NCI-H2029 (cell line): ENCODE measurements at regions not wholly inside any gene's neighbourhood (a gene's known extent, or its start where the extent isn't known, plus 50 kb on each side); places are given as distances from the start of the nearest gene placed in this dataset.
"Not testable (repeated sequence)": the region's sequence is repeated elsewhere in the genome, so short reads cannot be mapped to it uniquely, and the experiment has no call there.

Source experiments
- DNase-seq: peaks from one replicate; lab custom pipeline; 2025; lab: John Stamatoyannopoulos, UW

- DNase-seq, result no peak
Observed at GRCh38 chr9:96131825-96132224, 170.2 kb downstream of the HSD17B3 start.

DNA sequence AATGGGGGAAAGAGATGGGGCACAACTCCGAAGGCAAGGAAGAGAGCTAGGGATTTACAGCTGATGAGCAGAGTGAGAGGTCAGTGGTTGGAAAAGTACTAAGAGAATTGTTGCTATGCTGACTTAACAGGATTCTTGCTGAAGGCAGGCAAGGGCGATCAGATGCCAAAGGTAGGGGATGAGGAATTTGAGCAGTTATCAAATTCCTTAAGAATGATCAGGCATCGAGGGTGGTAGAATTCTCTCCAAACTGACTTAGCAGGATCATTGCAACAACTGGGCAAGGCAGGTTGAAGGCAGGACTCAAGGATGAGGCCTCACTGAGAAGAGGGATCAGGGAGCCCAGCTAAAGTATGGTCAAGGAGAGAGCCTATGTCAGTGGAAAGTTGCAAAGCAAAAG lies 171.0 kb downstream of the HSD17B3 start:
- DNase-seq, result no peak

- DNase-seq, result no peak
Observed at GRCh38 chr9:96129747-96130146, 172.2 kb downstream of the HSD17B3 start.

DNA sequence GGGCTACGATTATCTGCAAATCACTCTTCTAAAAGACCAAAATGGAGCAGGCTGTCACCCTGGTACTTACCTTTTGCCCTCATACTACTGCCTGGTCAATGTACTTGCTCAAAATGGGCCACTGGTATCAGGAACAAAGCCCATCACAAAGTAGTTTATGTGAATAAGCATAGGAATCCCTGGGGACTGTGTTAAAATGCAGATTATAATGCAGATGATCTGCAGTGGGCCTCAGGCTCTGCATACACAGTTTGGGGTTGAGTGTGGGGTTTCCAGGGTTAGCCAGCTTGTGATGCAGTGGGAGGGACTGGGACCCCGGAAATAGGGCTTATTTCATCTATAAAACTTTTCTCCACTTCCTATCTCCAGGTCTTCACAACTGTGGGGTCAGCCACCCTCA lies 173.1 kb downstream of the HSD17B3 start:
- no peak for DNase-seq

GRCh38 chr9:96126321-96126881 lies 175.6 kb downstream of the HSD17B3 start:
- no peak for DNase-seq

- no peak for DNase-seq
Observed at GRCh38 chr9:96125624-96126023, 176.4 kb downstream of the HSD17B3 start.

GRCh38 chr9:96122751-96123150 lies 179.2 kb downstream of the HSD17B3 start:
- DNase-seq, result no peak

DNA sequence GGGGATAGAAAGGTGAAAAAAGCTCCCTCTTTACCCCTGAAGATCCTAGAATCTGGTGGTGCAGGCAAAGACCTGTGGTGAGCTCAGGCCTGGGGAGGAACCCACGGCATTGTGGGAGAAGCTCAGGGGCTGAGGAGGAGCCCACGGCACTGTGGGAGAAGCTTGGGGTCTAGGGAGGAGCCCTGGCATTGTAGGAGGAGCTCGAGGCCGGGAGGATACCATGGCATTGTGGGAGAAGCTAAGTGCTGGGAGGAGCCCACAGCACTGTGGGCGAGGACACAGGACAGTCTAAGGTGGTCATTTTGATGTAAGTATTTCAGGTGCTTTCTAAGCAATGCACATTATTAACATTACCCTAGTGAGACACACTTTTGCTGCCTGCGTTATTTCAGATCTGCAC lies 179.7 kb downstream of the HSD17B3 start:
- DNase-seq, result no peak

- no peak for DNase-seq
Observed at GRCh38 chr9:96121136-96121535, 180.8 kb downstream of the HSD17B3 start.

DNA sequence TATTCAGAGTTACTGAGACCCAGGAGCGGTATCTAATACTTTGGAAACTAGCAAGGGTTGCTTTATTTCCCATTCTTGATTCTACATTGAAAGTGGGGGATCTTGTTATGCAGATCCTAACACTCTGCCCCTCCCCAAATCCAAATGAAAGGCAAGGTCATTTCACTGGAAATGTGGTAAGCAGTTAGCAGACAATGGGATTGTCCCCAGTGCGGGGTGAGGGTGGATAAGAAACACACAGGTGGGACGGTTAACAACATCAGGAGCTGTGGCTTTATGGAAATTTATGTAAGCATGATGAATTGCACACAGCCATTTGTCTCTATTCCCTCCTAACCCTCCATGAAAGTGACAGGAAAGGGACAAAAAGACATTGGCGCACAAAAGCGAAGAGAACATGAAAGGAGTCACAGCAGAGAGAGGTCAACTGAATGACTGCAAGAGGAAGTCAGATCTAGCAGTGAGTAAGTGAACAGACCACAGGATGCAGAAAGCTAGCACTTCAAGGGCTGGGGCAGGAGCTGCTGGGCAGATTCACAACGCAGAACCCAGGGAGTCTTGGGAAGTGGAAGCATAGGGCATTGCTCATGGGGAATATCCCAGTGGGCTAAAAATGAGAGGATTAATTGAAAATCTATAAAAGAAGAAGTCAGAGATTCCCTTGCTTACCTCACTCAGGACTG lies 184.4 kb downstream of the HSD17B3 start:
- DNase-seq, result no peak

DNA sequence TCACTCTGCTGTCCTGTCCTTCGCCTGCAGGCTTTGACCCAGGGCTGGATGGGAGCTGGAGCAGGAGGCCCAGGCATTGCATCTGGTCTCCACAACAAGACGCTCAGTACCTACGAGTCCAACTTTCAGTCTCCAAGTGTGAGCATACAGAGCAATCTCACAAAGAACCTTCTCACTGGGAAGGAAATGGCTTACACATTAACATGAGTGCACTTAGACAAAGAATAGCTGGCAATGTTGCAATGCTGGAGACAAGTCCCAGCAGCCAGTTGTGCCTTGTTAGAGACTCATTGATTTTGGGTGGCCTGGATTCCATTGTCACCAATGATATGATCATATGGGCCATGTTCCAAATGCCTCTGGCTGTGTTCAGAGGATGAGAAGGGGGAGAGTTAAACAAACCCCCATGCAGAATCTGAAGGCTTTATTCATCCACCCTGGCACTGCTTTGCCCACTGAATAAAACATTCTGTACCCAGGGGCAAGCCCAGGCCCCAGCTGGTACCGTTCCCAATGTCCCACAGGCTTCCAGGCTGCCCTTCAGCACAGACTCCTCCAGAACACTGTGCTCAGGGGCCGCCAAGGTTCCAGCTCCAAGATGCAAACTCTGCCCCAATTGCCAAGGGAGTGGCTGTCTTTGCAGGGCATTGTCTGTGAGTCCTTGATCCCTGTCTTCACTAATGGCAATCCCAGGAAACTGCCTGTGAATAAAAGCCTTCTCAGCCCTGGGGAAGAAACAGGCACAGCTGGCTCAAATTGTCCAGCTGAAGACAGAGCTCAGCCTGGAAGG lies 185.5 kb downstream of the HSD17B3 start:
- DNase-seq, result no peak

DNA sequence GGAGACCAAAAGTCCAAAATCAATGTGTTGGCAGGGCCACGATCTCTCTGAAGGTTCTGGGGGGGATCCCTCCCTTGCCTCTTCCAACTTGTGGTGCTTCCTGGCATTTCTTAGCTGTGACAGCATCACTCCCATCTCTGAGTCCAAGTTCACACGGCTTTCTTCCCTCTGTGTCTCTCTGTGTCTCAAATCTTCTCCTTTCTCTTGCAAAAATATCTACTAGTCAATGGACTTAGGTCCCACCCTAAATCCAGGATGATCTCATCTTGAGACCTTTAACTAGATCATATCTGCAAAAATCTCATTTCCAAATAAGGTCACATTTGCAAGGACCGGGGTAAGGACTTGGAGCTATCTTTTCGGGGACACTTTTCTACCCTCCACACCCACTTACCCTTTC lies 186.1 kb downstream of the HSD17B3 start:
- no peak for DNase-seq

DNA sequence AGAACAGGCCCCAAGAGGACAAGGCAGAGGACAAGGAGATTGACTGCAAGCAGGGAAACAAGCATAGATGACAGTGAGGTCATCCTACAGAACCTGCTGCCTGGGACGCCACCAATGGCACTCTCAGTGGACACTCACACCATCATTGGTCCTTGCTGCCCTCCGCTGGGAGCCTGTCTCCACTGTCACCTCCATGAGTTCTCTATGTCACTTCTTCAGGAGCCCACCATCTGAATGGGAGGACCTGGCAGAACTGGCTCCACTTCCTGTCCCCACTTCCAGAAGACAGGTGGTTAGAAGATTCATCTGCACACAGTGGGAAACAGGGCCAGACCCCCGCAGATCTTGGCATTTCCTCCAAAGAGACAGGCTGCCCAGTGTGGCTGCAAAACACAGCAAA lies 188.9 kb downstream of the HSD17B3 start:
- DNase-seq, result no peak

DNA sequence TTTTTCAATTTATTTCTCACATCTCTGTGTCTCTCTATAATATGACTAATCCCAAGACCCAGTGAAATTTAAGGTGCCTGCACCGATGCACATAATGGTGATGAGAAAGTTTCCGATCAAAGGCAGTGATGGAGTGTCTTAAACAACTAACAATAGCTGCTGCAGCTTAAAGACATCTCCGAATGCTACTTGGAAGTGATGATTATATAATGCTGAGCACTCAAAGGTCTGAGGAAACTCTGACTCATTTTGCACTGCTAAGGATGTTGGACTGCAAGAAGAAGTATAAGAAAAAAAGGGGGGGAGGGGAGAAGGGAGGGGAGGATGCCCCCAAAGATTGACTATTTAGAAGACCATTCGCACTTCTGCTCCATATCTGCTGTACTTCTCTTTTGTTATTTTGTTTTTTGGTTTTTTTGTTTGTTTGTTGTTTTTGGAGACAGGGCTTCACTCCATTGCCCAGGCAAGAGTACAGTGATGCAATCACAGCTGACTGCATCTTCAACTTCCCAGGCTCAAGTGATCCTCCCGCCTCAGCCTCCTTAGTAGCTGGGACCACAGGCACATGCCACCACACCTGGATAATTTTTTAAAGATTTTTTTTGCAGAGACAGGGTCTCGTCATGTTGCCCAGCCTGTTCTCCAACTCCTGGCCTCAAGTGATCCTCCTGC lies 192.2 kb downstream of the HSD17B3 start:
- no peak for DNase-seq

DNA sequence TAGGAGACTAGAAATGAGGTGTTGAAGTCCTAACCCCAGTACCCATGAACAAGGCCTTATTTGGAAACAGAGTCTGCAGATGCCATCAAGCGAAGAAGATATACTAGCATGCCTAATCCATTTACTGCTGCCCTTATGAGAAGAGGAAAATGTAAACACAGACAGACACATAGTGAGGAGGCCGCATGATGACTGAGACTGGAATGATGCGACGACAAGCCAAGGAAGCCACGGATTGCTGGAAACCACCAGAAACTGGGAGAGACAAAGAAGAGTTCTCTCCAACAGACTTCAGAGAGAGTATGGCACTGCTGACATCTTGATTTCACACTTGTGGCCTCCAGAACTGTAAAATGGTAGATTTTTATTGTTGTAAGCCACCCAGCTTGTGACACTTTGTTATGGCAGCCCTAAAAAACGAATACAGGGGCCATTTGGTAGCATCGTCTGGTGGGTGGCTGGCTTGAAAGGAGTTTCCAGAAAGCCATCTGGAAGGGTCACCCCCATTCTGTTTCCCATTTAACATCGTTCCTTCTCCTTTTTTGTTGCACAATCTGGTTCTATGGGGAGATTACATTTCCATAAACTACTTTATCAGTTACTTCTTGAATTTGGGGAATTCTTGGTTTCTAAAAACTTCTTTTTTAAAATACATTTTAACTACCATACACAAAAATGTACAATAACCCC lies 193.1 kb downstream of the HSD17B3 start:
- no peak for DNase-seq

GRCh38 chr9:96107436-96107835 lies 194.5 kb downstream of the HSD17B3 start:
- no peak for DNase-seq

GRCh38 chr9:96100385-96101300 lies 201.3 kb downstream of the HSD17B3 start:
- peak; percentile 12 for DNase-seq

DNA sequence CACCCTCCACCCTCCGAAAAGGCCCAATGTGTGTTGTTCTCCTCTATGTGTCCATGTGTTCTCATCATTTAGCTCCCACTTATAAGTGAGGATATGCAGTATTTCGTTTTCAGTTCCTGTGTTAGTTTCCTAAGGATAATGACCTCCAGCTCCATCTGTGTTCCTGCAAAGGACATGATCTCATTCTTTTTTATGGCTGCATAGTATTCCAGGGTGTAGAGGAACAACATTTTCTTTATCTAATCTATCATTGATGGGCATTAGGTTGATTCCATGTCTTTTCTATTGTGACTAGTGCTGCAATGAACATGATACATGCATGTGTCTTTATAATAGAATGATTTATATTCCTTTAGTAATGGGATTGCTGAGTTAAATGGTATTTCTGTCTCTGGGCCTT lies 211.3 kb downstream of the HSD17B3 start:
- not testable (repeated sequence) for DNase-seq

DNA sequence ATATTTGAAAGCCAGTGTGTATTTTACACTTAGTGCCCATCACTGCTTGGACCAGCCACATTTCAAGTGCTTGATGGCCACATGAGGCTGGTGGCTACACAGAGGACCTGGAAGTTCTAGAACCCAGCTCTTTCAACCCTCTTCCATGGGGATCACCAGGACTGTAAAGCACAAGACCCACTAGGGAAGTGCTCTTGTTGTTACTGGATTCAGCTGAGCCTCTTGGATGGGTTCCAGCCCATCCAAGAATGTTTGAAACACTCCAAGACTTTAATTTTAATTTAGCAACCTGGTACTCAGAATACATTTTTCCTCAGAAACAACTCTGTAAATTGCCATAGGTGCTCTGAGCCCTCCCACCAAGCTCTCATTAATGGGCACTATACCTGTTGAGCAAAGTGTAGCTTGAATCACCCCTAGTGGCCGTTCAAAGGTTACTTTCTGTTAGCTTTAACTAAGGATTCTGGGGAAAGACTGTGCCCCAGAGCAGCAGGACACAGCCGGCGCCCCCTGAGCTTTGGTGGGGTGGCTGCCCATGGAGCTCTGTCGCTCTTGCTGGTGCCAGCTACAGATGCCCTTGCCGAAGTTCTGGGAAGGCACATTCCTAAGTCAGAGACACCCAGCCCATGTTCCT lies 212.4 kb downstream of the HSD17B3 start:
- no peak for DNase-seq

- no peak for DNase-seq
Observed at GRCh38 chr9:96088510-96088909, 213.0 kb downstream of the ERCC6L2 start.
